Liver (tissue), 8 donors: ENCODE measurements at regions not wholly inside any gene's neighbourhood (a gene's known extent, or its start where the extent isn't known, plus 50 kb on each side); places are given as distances from the start of the nearest gene placed in this dataset.

Experiments
- DNase-seq: peaks from one replicate; pipeline ENCODE4 v3.0.0-alpha.2; 2017; ENCODE audit warnings: low spot score
- H3K27ac ChIP-seq, 2 donors: one replicate each; pipeline ENCODE4 v1.7.0; 2013; ENCODE audit warnings: inconsistent platforms in 2 of 2, low read length in 2 of 2, control low read depth in 1 of 2, low read depth in 1 of 2, mild to moderate bottlenecking in 1 of 2
- H3K27me3 ChIP-seq, 4 donors: one replicate each; pipeline versions ENCODE4 v1.6.1 to v1.7.0; 2013; ENCODE audit warnings: low read length in 3 of 4, inconsistent platforms in 1 of 4, mild to moderate bottlenecking in 1 of 4, moderate library complexity in 1 of 4; ENCODE audit not compliant: control insufficient read depth in 4 of 4, insufficient read depth in 4 of 4
- H3K36me3 ChIP-seq, 4 donors: one replicate each; pipeline versions ENCODE4 v1.6.1 to v1.7.0; 2013; ENCODE audit warnings: low read length in 3 of 4, mild to moderate bottlenecking in 3 of 4, low read depth in 1 of 4, moderate library complexity in 1 of 4; ENCODE audit not compliant: control insufficient read depth in 4 of 4, insufficient read depth in 3 of 4
- H3K4me1 ChIP-seq, 4 donors: one replicate each; pipeline versions ENCODE4 v1.6.1 to v1.7.0; 2013; ENCODE audit warnings: low read length in 3 of 4, mild to moderate bottlenecking in 3 of 4, moderate library complexity in 1 of 4; ENCODE audit not compliant: control insufficient read depth in 4 of 4, insufficient read depth in 4 of 4
- H3K4me3 ChIP-seq, 3 donors: one replicate each; pipeline versions ENCODE4 v1.6.1 to v1.7.0; 2013; ENCODE audit warnings: low read length in 3 of 3, control low read depth in 1 of 3, low read depth in 1 of 3, mild to moderate bottlenecking in 1 of 3
- H3K9ac ChIP-seq, 2 donors: one replicate each; pipeline ENCODE4 v1.7.0; 2013; ENCODE audit warnings: low read length in 2 of 2, mild to moderate bottlenecking in 2 of 2, moderate library complexity in 2 of 2, control low read depth in 1 of 2, low read depth in 1 of 2
- H3K9me3 ChIP-seq, 4 donors: one replicate each; pipeline versions ENCODE4 v1.6.1 to v1.7.0; 2013; ENCODE audit warnings: low read length in 3 of 4; ENCODE audit not compliant: control insufficient read depth in 4 of 4
- EGR1 ChIP-seq, 2 donors: IDR thresholded peaks; 2 replicates each; pipeline ENCODE4 v1.6.1; 2016 to 2018; ENCODE audit warnings: antibody characterized with exemption in 2 of 2, low read depth in 2 of 2
- FOXA1 ChIP-seq: IDR thresholded peaks from 2 replicates; pipeline ENCODE4 v1.6.1; 2016; ENCODE audit warnings: antibody characterized with exemption
- FOXA2 ChIP-seq: IDR thresholded peaks from 2 replicates; pipeline ENCODE4 v1.6.1; 2016; ENCODE audit warnings: antibody characterized with exemption
- GABPA ChIP-seq, 2 donors: IDR thresholded peaks in 1 of 2; conservative IDR thresholded peaks in 1 of 2; 2 replicates each; pipeline ENCODE4 v1.6.1; 2016; ENCODE audit warnings: antibody characterized with exemption in 2 of 2, mild to moderate bottlenecking in 1 of 2, moderate library complexity in 1 of 2
- HNF4A ChIP-seq, 2 donors: conservative IDR thresholded peaks; 2 replicates each; pipeline ENCODE4 v1.6.1; 2016; ENCODE audit warnings: antibody characterized with exemption in 2 of 2, mild to moderate bottlenecking in 2 of 2
- HNF4G ChIP-seq: IDR thresholded peaks from 2 replicates; pipeline ENCODE4 v1.6.1; 2016; ENCODE audit warnings: antibody characterized with exemption
- JUND ChIP-seq, 2 donors: IDR thresholded peaks; 2 replicates each; pipeline ENCODE4 v1.6.1; 2016; ENCODE audit warnings: antibody characterized with exemption in 2 of 2
- NR2F2 ChIP-seq: IDR thresholded peaks from 2 replicates; pipeline ENCODE4 v1.6.1; 2016; ENCODE audit warnings: antibody characterized with exemption
- RAD21 ChIP-seq, 2 donors: IDR thresholded peaks; 2 replicates each; pipeline ENCODE4 v1.6.1; 2016; ENCODE audit warnings: antibody characterized with exemption in 2 of 2, mild to moderate bottlenecking in 2 of 2
- RXRA ChIP-seq, 2 donors: IDR thresholded peaks; 2 replicates each; pipeline ENCODE4 v1.6.1; 2017 to 2018; ENCODE audit warnings: antibody characterized with exemption in 2 of 2, mild to moderate bottlenecking in 1 of 2
- SP1 ChIP-seq: IDR thresholded peaks from 2 replicates; pipeline ENCODE4 v1.6.1; 2018; ENCODE audit warnings: antibody characterized with exemption, mild to moderate bottlenecking
- TAF1 ChIP-seq: conservative IDR thresholded peaks from 2 replicates; pipeline ENCODE4 v1.6.1; 2016; ENCODE audit warnings: antibody characterized with exemption, mild to moderate bottlenecking
- YY1 ChIP-seq: IDR thresholded peaks from 2 replicates; pipeline ENCODE4 v1.6.1; 2016; ENCODE audit warnings: antibody characterized with exemption, mild to moderate bottlenecking
- WGBS: extraction: QIAGEN DNeasy Blood & Tissue Kit; methylation state at CpG from one replicate; pipeline ENCODE4 v1.1.7; 2013; 5-methylcytosine and 5-hydroxymethylcytosine counted together
- TF ChIP-seq, protein P1 (sequence below): IDR thresholded peaks from 2 replicates; pipeline ENCODE4 v1.6.1; 2016; ENCODE audit warnings: antibody characterized with exemption
- TF ChIP-seq, protein P2 (sequence below): IDR thresholded peaks from 2 replicates; pipeline ENCODE4 v1.6.1; 2016; ENCODE audit warnings: antibody characterized with exemption
- TF ChIP-seq, protein P3 (sequence below): fragments of 150-350 bp; IDR thresholded peaks from 2 replicates; pipeline ENCODE4 v1.5.1; 2017; ENCODE audit warnings: improper control_type of control experiment, low read depth, low read length; ENCODE audit not compliant: missing input control
- TF ChIP-seq, protein P4 (sequence below): IDR thresholded peaks from 2 replicates; pipeline ENCODE4 v1.6.1; 2016; ENCODE audit warnings: antibody characterized with exemption, mild to moderate bottlenecking
- TF ChIP-seq, protein P5 (sequence below): IDR thresholded peaks from 2 replicates; pipeline ENCODE4 v1.6.1; 2016; ENCODE audit warnings: antibody characterized with exemption
- donor health status: healthy.
- donor health status: healthy.
- donor health status: healthy.
- donor health status: healthy.
- donor health status: healthy.

DNA sequence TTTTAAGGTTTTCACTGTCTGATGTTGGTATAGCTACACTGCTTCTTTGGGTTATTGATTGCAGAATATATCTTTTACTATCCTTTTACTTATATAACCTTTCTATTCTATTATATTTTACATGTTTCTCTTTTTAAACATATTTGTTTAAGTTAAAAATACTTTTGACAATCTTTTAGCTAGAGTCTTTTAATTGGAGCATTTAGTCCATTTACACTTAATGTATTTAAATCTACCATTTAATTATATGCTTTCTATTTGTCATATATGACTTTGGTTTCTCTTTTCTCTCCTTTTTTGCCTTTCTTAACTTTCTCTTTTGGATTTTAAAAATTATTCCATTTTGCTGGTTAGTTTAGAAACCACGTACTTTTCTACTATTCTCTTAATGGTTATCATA is 53.7 kb upstream of the PRR23C start (continued):
- TF ChIP-seq, protein P1, sequence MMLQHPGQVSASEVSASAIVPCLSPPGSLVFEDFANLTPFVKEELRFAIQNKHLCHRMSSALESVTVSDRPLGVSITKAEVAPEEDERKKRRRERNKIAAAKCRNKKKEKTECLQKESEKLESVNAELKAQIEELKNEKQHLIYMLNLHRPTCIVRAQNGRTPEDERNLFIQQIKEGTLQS = no peak
- TF ChIP-seq, protein P2, sequence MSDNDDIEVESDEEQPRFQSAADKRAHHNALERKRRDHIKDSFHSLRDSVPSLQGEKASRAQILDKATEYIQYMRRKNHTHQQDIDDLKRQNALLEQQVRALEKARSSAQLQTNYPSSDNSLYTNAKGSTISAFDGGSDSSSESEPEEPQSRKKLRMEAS = no peak
- TF ChIP-seq SP1 (no peak), TAF1 (no peak)
- TF ChIP-seq, protein P3, sequence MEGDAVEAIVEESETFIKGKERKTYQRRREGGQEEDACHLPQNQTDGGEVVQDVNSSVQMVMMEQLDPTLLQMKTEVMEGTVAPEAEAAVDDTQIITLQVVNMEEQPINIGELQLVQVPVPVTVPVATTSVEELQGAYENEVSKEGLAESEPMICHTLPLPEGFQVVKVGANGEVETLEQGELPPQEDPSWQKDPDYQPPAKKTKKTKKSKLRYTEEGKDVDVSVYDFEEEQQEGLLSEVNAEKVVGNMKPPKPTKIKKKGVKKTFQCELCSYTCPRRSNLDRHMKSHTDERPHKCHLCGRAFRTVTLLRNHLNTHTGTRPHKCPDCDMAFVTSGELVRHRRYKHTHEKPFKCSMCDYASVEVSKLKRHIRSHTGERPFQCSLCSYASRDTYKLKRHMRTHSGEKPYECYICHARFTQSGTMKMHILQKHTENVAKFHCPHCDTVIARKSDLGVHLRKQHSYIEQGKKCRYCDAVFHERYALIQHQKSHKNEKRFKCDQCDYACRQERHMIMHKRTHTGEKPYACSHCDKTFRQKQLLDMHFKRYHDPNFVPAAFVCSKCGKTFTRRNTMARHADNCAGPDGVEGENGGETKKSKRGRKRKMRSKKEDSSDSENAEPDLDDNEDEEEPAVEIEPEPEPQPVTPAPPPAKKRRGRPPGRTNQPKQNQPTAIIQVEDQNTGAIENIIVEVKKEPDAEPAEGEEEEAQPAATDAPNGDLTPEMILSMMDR = no peak

DNA sequence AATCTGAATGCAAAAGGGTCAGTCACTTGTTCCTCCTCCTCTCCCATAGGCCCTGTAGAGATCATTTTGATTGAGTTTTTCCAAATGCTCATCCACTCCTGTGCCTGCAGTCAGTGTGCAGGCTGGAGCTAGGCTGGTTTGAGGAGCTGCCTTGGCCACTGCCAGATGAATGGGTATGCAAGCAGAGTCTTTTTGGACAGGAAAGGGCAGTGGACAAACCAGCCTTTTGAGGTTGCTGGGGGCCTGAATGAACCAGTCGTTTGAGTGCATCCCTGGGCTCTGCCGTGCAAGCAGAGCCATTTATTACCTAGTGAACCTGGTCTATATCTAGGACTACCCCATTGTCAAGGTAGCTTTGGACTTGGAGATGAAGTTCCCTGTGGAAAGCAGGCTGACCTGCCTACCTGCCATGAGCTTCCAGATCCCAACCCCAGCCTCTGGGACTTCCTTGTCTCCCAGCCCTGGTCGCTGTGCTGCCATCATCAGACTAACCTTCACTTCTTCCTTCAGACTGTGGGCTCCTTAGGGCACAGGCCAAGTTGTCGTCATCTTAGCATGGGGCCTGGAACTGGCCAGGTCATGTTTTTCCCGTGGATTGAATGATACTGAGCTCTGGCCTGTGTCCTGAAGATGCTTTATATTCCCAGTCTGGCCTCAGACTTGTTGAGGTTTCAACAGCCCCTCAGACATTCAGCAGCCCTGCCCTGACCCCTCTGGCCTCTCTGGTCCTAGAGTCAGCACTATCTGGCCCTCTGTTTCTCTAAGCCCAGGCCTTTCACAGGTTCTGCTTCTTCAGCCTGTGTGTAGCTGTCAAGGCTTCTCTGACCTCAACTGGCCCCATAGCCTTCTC is 55.5 kb upstream of the PRR23C start:
- no peak for DNase-seq
- WGBS = 90% methylated on average over 5 of the region's 5 CpGs
- TF ChIP-seq HNF4G = no peak

DNA sequence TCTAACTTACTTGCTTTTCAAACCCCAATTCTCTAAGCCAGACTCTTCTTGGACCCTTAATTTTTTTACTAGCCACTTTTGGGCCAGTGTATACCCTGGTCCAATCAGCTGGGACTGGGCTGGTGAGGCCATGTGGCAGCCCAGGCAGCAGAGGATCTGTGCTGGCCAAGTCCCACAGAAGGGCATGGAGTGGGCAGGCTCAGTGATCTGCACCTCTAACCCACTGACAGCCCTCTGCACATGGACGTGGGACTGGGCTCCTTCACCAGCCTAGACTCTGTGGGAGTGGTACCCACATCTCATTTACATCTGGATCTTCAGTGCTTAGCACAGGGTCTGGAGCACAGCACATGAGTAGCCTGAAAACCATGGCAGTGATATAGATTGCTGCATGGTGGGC is 56.1 kb upstream of the PRR23C start:
- H3K36me3 ChIP-seq = no peaks in the 10 kb centered on the region
- 63% methylated on average over 1 of the region's 1 CpG for WGBS
- no peak for TF ChIP-seq TAF1
- no peak for TF ChIP-seq JUND (IDR thresholded peaks at IDR 0.05)
- no peak for TF ChIP-seq RXRA (IDR thresholded peaks at IDR 0.05)
- TF ChIP-seq, protein P4, sequence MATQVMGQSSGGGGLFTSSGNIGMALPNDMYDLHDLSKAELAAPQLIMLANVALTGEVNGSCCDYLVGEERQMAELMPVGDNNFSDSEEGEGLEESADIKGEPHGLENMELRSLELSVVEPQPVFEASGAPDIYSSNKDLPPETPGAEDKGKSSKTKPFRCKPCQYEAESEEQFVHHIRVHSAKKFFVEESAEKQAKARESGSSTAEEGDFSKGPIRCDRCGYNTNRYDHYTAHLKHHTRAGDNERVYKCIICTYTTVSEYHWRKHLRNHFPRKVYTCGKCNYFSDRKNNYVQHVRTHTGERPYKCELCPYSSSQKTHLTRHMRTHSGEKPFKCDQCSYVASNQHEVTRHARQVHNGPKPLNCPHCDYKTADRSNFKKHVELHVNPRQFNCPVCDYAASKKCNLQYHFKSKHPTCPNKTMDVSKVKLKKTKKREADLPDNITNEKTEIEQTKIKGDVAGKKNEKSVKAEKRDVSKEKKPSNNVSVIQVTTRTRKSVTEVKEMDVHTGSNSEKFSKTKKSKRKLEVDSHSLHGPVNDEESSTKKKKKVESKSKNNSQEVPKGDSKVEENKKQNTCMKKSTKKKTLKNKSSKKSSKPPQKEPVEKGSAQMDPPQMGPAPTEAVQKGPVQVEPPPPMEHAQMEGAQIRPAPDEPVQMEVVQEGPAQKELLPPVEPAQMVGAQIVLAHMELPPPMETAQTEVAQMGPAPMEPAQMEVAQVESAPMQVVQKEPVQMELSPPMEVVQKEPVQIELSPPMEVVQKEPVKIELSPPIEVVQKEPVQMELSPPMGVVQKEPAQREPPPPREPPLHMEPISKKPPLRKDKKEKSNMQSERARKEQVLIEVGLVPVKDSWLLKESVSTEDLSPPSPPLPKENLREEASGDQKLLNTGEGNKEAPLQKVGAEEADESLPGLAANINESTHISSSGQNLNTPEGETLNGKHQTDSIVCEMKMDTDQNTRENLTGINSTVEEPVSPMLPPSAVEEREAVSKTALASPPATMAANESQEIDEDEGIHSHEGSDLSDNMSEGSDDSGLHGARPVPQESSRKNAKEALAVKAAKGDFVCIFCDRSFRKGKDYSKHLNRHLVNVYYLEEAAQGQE = no peak
- TF ChIP-seq GABPA (IDR thresholded peaks at IDR 0.05 in 1 of 2, conservative IDR thresholded peaks at IDR 0.05 in 1 of 2) = no peak
- no peak for TF ChIP-seq HNF4G
- TF ChIP-seq, protein P5, sequence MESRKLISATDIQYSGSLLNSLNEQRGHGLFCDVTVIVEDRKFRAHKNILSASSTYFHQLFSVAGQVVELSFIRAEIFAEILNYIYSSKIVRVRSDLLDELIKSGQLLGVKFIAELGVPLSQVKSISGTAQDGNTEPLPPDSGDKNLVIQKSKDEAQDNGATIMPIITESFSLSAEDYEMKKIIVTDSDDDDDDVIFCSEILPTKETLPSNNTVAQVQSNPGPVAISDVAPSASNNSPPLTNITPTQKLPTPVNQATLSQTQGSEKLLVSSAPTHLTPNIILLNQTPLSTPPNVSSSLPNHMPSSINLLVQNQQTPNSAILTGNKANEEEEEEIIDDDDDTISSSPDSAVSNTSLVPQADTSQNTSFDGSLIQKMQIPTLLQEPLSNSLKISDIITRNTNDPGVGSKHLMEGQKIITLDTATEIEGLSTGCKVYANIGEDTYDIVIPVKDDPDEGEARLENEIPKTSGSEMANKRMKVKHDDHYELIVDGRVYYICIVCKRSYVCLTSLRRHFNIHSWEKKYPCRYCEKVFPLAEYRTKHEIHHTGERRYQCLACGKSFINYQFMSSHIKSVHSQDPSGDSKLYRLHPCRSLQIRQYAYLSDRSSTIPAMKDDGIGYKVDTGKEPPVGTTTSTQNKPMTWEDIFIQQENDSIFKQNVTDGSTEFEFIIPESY = no peak
- no peak for TF ChIP-seq FOXA2
- TF ChIP-seq EGR1 (IDR thresholded peaks at IDR 0.05; ENCODE audit: low read depth in 2 of 2) = no peak
- no peak for TF ChIP-seq NR2F2
- TF ChIP-seq, protein P3 = no peak
- TF ChIP-seq SP1 = no peak
- TF ChIP-seq, protein P1 = no peak
- TF ChIP-seq, protein P2 = no peak
- TF ChIP-seq YY1 = no peak
- TF ChIP-seq RAD21 (IDR thresholded peaks at IDR 0.05) = no peak
- no peak for TF ChIP-seq FOXA1
- no peak for TF ChIP-seq HNF4A (conservative IDR thresholded peaks at IDR 0.05)
- H3K27ac ChIP-seq = no peak overlapping the region
- H3K9ac ChIP-seq = no peak overlapping the region
- H3K9me3 ChIP-seq = no peaks in the 10 kb centered on the region
- H3K4me1 ChIP-seq = peaks cover 6 to 10% (median 8%) of the 10 kb centered on the region in 4 donors
- H3K27me3 ChIP-seq = no peaks in the 10 kb centered on the region
- H3K4me3 ChIP-seq = no peak overlapping the region
- DNase-seq = no peak

More for the DNA sequence above, 55.5 kb upstream of the PRR23C start:
- Histone ChIP-seq H3K36me3 (no peaks in the 10 kb centered on the region), H3K27ac (no peak overlapping the region), H3K9me3 (no peaks in the 10 kb centered on the region), H3K27me3 (no peaks in the 10 kb centered on the region), H3K4me3 (no peak overlapping the region), H3K4me1 (peaks cover under 1 to 4% (median 2%) of the 10 kb centered on the region in 4 donors), H3K9ac (no peak overlapping the region)
